Liver (tissue), 8 donors: ENCODE measurements at regions not wholly inside any gene's neighbourhood (a gene's known extent, or its start where the extent isn't known, plus 50 kb on each side); places are given as distances from the start of the nearest gene placed in this dataset.

Experiments used
- DNase-seq: peaks from one replicate; pipeline ENCODE4 v3.0.0-alpha.2; 2017; ENCODE audit warnings: low spot score
- H3K27ac ChIP-seq, 2 donors: one replicate each; pipeline ENCODE4 v1.7.0; 2013; ENCODE audit warnings: inconsistent platforms in 2 of 2, low read length in 2 of 2, control low read depth in 1 of 2, low read depth in 1 of 2, mild to moderate bottlenecking in 1 of 2
- H3K27me3 ChIP-seq, 4 donors: one replicate each; pipeline versions ENCODE4 v1.6.1 to v1.7.0; 2013; ENCODE audit warnings: low read length in 3 of 4, inconsistent platforms in 1 of 4, mild to moderate bottlenecking in 1 of 4, moderate library complexity in 1 of 4; ENCODE audit not compliant: control insufficient read depth in 4 of 4, insufficient read depth in 4 of 4
- H3K36me3 ChIP-seq, 4 donors: one replicate each; pipeline versions ENCODE4 v1.6.1 to v1.7.0; 2013; ENCODE audit warnings: low read length in 3 of 4, mild to moderate bottlenecking in 3 of 4, low read depth in 1 of 4, moderate library complexity in 1 of 4; ENCODE audit not compliant: control insufficient read depth in 4 of 4, insufficient read depth in 3 of 4
- H3K4me1 ChIP-seq, 4 donors: one replicate each; pipeline versions ENCODE4 v1.6.1 to v1.7.0; 2013; ENCODE audit warnings: low read length in 3 of 4, mild to moderate bottlenecking in 3 of 4, moderate library complexity in 1 of 4; ENCODE audit not compliant: control insufficient read depth in 4 of 4, insufficient read depth in 4 of 4
- H3K4me3 ChIP-seq, 3 donors: one replicate each; pipeline versions ENCODE4 v1.6.1 to v1.7.0; 2013; ENCODE audit warnings: low read length in 3 of 3, control low read depth in 1 of 3, low read depth in 1 of 3, mild to moderate bottlenecking in 1 of 3
- H3K9ac ChIP-seq, 2 donors: one replicate each; pipeline ENCODE4 v1.7.0; 2013; ENCODE audit warnings: low read length in 2 of 2, mild to moderate bottlenecking in 2 of 2, moderate library complexity in 2 of 2, control low read depth in 1 of 2, low read depth in 1 of 2
- H3K9me3 ChIP-seq, 4 donors: one replicate each; pipeline versions ENCODE4 v1.6.1 to v1.7.0; 2013; ENCODE audit warnings: low read length in 3 of 4; ENCODE audit not compliant: control insufficient read depth in 4 of 4
- EGR1 ChIP-seq, 2 donors: IDR thresholded peaks; 2 replicates each; pipeline ENCODE4 v1.6.1; 2016 to 2018; ENCODE audit warnings: antibody characterized with exemption in 2 of 2, low read depth in 2 of 2
- FOXA1 ChIP-seq: IDR thresholded peaks from 2 replicates; pipeline ENCODE4 v1.6.1; 2016; ENCODE audit warnings: antibody characterized with exemption
- FOXA2 ChIP-seq: IDR thresholded peaks from 2 replicates; pipeline ENCODE4 v1.6.1; 2016; ENCODE audit warnings: antibody characterized with exemption
- GABPA ChIP-seq, 2 donors: IDR thresholded peaks in 1 of 2; conservative IDR thresholded peaks in 1 of 2; 2 replicates each; pipeline ENCODE4 v1.6.1; 2016; ENCODE audit warnings: antibody characterized with exemption in 2 of 2, mild to moderate bottlenecking in 1 of 2, moderate library complexity in 1 of 2
- HNF4A ChIP-seq, 2 donors: conservative IDR thresholded peaks; 2 replicates each; pipeline ENCODE4 v1.6.1; 2016; ENCODE audit warnings: antibody characterized with exemption in 2 of 2, mild to moderate bottlenecking in 2 of 2
- HNF4G ChIP-seq: IDR thresholded peaks from 2 replicates; pipeline ENCODE4 v1.6.1; 2016; ENCODE audit warnings: antibody characterized with exemption
- JUND ChIP-seq, 2 donors: IDR thresholded peaks; 2 replicates each; pipeline ENCODE4 v1.6.1; 2016; ENCODE audit warnings: antibody characterized with exemption in 2 of 2
- NR2F2 ChIP-seq: IDR thresholded peaks from 2 replicates; pipeline ENCODE4 v1.6.1; 2016; ENCODE audit warnings: antibody characterized with exemption
- RAD21 ChIP-seq, 2 donors: IDR thresholded peaks; 2 replicates each; pipeline ENCODE4 v1.6.1; 2016; ENCODE audit warnings: antibody characterized with exemption in 2 of 2, mild to moderate bottlenecking in 2 of 2
- RXRA ChIP-seq, 2 donors: IDR thresholded peaks; 2 replicates each; pipeline ENCODE4 v1.6.1; 2017 to 2018; ENCODE audit warnings: antibody characterized with exemption in 2 of 2, mild to moderate bottlenecking in 1 of 2
- SP1 ChIP-seq: IDR thresholded peaks from 2 replicates; pipeline ENCODE4 v1.6.1; 2018; ENCODE audit warnings: antibody characterized with exemption, mild to moderate bottlenecking
- TAF1 ChIP-seq: conservative IDR thresholded peaks from 2 replicates; pipeline ENCODE4 v1.6.1; 2016; ENCODE audit warnings: antibody characterized with exemption, mild to moderate bottlenecking
- YY1 ChIP-seq: IDR thresholded peaks from 2 replicates; pipeline ENCODE4 v1.6.1; 2016; ENCODE audit warnings: antibody characterized with exemption, mild to moderate bottlenecking
- WGBS: extraction: QIAGEN DNeasy Blood & Tissue Kit; methylation state at CpG from one replicate; pipeline ENCODE4 v1.1.7; 2013; 5-methylcytosine and 5-hydroxymethylcytosine counted together
- TF ChIP-seq, protein P1 (sequence below): IDR thresholded peaks from 2 replicates; pipeline ENCODE4 v1.6.1; 2016; ENCODE audit warnings: antibody characterized with exemption
- TF ChIP-seq, protein P2 (sequence below): IDR thresholded peaks from 2 replicates; pipeline ENCODE4 v1.6.1; 2016; ENCODE audit warnings: antibody characterized with exemption
- TF ChIP-seq, protein P3 (sequence below): IDR thresholded peaks from 2 replicates; pipeline ENCODE4 v1.6.1; 2016; ENCODE audit warnings: antibody characterized with exemption
- TF ChIP-seq, protein P4 (sequence below): fragments of 150-350 bp; IDR thresholded peaks from 2 replicates; pipeline ENCODE4 v1.5.1; 2017; ENCODE audit warnings: improper control_type of control experiment, low read depth, low read length; ENCODE audit not compliant: missing input control
- TF ChIP-seq, protein P5 (sequence below): IDR thresholded peaks from 2 replicates; pipeline ENCODE4 v1.6.1; 2016; ENCODE audit warnings: antibody characterized with exemption, mild to moderate bottlenecking
- donor health status: healthy.
- donor health status: healthy.
- donor health status: healthy.
- donor health status: healthy.
- donor health status: healthy.

DNA sequence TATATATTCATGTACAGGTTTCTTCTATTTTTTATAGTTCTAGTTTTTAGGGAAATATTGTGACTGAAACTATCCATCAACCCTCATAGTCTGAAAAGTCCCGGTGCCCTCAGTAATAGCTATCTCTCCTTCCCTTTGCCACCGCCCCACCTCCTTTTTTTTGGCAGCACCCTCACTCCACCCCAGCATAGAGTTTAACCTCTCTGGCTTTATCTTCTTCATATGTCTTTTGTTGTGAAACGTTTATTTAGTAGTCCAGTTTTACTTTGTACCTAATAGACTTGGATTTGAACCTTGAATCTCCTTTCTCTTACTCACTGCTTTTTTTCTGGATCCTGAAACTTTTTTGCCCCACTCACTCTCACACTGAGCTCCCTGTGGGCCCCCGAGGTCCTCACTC, 109.5 kb downstream of the BBS10 start:
- Histone ChIP-seq H3K4me3 (no peak overlapping the region), H3K9me3 (no peaks in the 10 kb centered on the region), H3K4me1 (peaks cover 7 to 31% (median 27%) of the 10 kb centered on the region in 4 donors), H3K9ac (no peak overlapping the region), H3K27ac (peak overlapping the region; percentile 14 to 41), H3K36me3 (no peaks in the 10 kb centered on the region), H3K27me3 (no peaks in the 10 kb centered on the region)
- no peak for DNase-seq
- TF ChIP-seq SP1: peak; percentile 49
- TF ChIP-seq, protein P1, sequence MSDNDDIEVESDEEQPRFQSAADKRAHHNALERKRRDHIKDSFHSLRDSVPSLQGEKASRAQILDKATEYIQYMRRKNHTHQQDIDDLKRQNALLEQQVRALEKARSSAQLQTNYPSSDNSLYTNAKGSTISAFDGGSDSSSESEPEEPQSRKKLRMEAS: peak; percentile 43
- TF ChIP-seq, protein P2, sequence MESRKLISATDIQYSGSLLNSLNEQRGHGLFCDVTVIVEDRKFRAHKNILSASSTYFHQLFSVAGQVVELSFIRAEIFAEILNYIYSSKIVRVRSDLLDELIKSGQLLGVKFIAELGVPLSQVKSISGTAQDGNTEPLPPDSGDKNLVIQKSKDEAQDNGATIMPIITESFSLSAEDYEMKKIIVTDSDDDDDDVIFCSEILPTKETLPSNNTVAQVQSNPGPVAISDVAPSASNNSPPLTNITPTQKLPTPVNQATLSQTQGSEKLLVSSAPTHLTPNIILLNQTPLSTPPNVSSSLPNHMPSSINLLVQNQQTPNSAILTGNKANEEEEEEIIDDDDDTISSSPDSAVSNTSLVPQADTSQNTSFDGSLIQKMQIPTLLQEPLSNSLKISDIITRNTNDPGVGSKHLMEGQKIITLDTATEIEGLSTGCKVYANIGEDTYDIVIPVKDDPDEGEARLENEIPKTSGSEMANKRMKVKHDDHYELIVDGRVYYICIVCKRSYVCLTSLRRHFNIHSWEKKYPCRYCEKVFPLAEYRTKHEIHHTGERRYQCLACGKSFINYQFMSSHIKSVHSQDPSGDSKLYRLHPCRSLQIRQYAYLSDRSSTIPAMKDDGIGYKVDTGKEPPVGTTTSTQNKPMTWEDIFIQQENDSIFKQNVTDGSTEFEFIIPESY: peak; percentile 20
- TF ChIP-seq TAF1: no peak
- TF ChIP-seq, protein P3, sequence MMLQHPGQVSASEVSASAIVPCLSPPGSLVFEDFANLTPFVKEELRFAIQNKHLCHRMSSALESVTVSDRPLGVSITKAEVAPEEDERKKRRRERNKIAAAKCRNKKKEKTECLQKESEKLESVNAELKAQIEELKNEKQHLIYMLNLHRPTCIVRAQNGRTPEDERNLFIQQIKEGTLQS: no peak
- no peak for TF ChIP-seq NR2F2
- TF ChIP-seq HNF4A (conservative IDR thresholded peaks at IDR 0.05): peak; percentile 74 to 92
- TF ChIP-seq, protein P4, sequence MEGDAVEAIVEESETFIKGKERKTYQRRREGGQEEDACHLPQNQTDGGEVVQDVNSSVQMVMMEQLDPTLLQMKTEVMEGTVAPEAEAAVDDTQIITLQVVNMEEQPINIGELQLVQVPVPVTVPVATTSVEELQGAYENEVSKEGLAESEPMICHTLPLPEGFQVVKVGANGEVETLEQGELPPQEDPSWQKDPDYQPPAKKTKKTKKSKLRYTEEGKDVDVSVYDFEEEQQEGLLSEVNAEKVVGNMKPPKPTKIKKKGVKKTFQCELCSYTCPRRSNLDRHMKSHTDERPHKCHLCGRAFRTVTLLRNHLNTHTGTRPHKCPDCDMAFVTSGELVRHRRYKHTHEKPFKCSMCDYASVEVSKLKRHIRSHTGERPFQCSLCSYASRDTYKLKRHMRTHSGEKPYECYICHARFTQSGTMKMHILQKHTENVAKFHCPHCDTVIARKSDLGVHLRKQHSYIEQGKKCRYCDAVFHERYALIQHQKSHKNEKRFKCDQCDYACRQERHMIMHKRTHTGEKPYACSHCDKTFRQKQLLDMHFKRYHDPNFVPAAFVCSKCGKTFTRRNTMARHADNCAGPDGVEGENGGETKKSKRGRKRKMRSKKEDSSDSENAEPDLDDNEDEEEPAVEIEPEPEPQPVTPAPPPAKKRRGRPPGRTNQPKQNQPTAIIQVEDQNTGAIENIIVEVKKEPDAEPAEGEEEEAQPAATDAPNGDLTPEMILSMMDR: no peak
- TF ChIP-seq EGR1 (IDR thresholded peaks at IDR 0.05; ENCODE audit: low read depth in 2 of 2): no peak
- TF ChIP-seq RAD21 (IDR thresholded peaks at IDR 0.05): peak; percentile 19 to 55
- peak; percentile 38 to 84 for TF ChIP-seq RXRA (IDR thresholded peaks at IDR 0.05)
- peak; percentile 25 for TF ChIP-seq YY1
- no peak for TF ChIP-seq FOXA1
- TF ChIP-seq GABPA (IDR thresholded peaks at IDR 0.05 in 1 of 2, conservative IDR thresholded peaks at IDR 0.05 in 1 of 2): no peak
- TF ChIP-seq, protein P5, sequence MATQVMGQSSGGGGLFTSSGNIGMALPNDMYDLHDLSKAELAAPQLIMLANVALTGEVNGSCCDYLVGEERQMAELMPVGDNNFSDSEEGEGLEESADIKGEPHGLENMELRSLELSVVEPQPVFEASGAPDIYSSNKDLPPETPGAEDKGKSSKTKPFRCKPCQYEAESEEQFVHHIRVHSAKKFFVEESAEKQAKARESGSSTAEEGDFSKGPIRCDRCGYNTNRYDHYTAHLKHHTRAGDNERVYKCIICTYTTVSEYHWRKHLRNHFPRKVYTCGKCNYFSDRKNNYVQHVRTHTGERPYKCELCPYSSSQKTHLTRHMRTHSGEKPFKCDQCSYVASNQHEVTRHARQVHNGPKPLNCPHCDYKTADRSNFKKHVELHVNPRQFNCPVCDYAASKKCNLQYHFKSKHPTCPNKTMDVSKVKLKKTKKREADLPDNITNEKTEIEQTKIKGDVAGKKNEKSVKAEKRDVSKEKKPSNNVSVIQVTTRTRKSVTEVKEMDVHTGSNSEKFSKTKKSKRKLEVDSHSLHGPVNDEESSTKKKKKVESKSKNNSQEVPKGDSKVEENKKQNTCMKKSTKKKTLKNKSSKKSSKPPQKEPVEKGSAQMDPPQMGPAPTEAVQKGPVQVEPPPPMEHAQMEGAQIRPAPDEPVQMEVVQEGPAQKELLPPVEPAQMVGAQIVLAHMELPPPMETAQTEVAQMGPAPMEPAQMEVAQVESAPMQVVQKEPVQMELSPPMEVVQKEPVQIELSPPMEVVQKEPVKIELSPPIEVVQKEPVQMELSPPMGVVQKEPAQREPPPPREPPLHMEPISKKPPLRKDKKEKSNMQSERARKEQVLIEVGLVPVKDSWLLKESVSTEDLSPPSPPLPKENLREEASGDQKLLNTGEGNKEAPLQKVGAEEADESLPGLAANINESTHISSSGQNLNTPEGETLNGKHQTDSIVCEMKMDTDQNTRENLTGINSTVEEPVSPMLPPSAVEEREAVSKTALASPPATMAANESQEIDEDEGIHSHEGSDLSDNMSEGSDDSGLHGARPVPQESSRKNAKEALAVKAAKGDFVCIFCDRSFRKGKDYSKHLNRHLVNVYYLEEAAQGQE: no peak
- TF ChIP-seq JUND (IDR thresholded peaks at IDR 0.05): peak in 1 of 2 donors; percentile 58
- TF ChIP-seq FOXA2: no peak
- TF ChIP-seq HNF4G: peak; percentile 11
- 35% methylated on average over 4 of the region's 4 CpGs for whole genome bisulfite sequencing
